Tibial artery (tissue), 4 donors: ENCODE measurements at regions not wholly inside any gene's neighbourhood (a gene's known extent, or its start where the extent isn't known, plus 50 kb on each side); places are given as distances from the start of the nearest gene placed in this dataset.

Experiments
- DNase-seq, 2 donors: peaks; one replicate each; pipeline ENCODE4 v3.0.0-alpha.2; 2019
- H3K27ac ChIP-seq, 2 donors: fragments of 200-600 bp; sonication (generic) in 1 of 2; 1 replicate in 1 of 2; 2 replicates in 1 of 2; pipeline ENCODE4 v1.5.1; 2018 to 2019; ENCODE audit warnings: mild to moderate bottlenecking in 1 of 2
- H3K27me3 ChIP-seq, 2 donors: fragments of 200-600 bp; sonication (generic) in 1 of 2; one replicate each; pipeline versions ENCODE4 v1.5.1 to v1.6.0; 2016 to 2019
- H3K36me3 ChIP-seq, 3 donors: fragments of 200-600 bp; sonication (generic) in 2 of 3; one replicate each; pipeline ENCODE4 v1.5.1; 2016 to 2019; ENCODE audit warnings: mild to moderate bottlenecking in 2 of 3
- H3K4me1 ChIP-seq, 4 donors: fragments of 200-600 bp; sonication (generic) in 2 of 4; 1 replicate in 3 of 4; 2 replicates in 1 of 4; pipeline ENCODE4 v1.5.1; 2016 to 2019
- H3K4me3 ChIP-seq, 2 donors: fragments of 200-600 bp; sonication (generic) in 1 of 2; 1 replicate in 1 of 2; 2 replicates in 1 of 2; pipeline ENCODE4 v1.5.1; 2018 to 2019; ENCODE audit warnings: mild to moderate bottlenecking in 2 of 2
- H3K9me3 ChIP-seq, 3 donors: fragments of 200-600 bp; sonication (generic) in 1 of 3; one replicate each; pipeline ENCODE4 v1.5.1; 2016 to 2019
- CTCF ChIP-seq, 2 experiments: fragments of 200-600 bp in 1 of 2; fragments of 450-650 bp in 1 of 2; IDR thresholded peaks; one replicate each; pipeline ENCODE4 v1.5.1; 2017 to 2019; ENCODE audit warnings: antibody characterized with exemption in 2 of 2, mild to moderate bottlenecking in 1 of 2, moderate library complexity in 1 of 2
- intact Hi-C: fragments of 100-400 bp; cut with DNase I; formaldehyde crosslinking; loops from one replicate; pipeline ENCODE4 v1.15.0; 2023; ENCODE audit warnings: low total_unique reads

- DNase-seq: no peak
- no peak overlapping the region for H3K27ac ChIP-seq
- H3K36me3 ChIP-seq: no peaks in the 10 kb centered on the region
- H3K27me3 ChIP-seq: no peaks in the 10 kb centered on the region
- TF ChIP-seq CTCF (IDR thresholded peaks at IDR 0.05): no peak
- H3K4me3 ChIP-seq: no peak overlapping the region
- H3K4me1 ChIP-seq: no peaks in the 10 kb centered on the region
- intact Hi-C loops: no loop called here
- no peaks in the 10 kb centered on the region for H3K9me3 ChIP-seq
Observed at GRCh38 chr9:73753171-73753570, 601.5 kb downstream of the ANXA1 start.

GRCh38 chr9:73761905-73762304 is 610.2 kb downstream of the ANXA1 start:
- intact Hi-C loops: no loop called here
- no peak overlapping the region for H3K4me3 ChIP-seq
- H3K27ac ChIP-seq: no peak overlapping the region
- H3K4me1 ChIP-seq: no peaks in the 10 kb centered on the region
- no peak for TF ChIP-seq CTCF (IDR thresholded peaks at IDR 0.05)
- H3K36me3 ChIP-seq: no peaks in the 10 kb centered on the region
- no peaks in the 10 kb centered on the region for H3K27me3 ChIP-seq
- no peak for DNase-seq
- H3K9me3 ChIP-seq: no peaks in the 10 kb centered on the region

- Histone ChIP-seq H3K36me3 (no peaks in the 10 kb centered on the region), H3K4me1 (no peaks in the 10 kb centered on the region), H3K27ac (no peak overlapping the region), H3K27me3 (no peaks in the 10 kb centered on the region), H3K9me3 (no peaks in the 10 kb centered on the region), H3K4me3 (no peak overlapping the region)
- intact Hi-C loops: no loop called here
- no peak for DNase-seq
- TF ChIP-seq CTCF (IDR thresholded peaks at IDR 0.05): no peak
Observed at GRCh38 chr9:73773896-73774295, 622.2 kb downstream of the ANXA1 start.

- intact Hi-C loops: no loop called here
- H3K9me3 ChIP-seq: no peaks in the 10 kb centered on the region
Observed at GRCh38 chr9:73775757-73776156, 624.1 kb downstream of the ANXA1 start.

GRCh38 chr9:73780916-73781315 is 629.3 kb downstream of the ANXA1 start:
- no peak for TF ChIP-seq CTCF (IDR thresholded peaks at IDR 0.05)
- Histone ChIP-seq H3K9me3 (peaks cover 0 to 8% (median 0%) of the 10 kb centered on the region in 3 donors), H3K27me3 (no peaks in the 10 kb centered on the region), H3K36me3 (no peaks in the 10 kb centered on the region), H3K4me1 (no peaks in the 10 kb centered on the region), H3K27ac (no peak overlapping the region), H3K4me3 (no peak overlapping the region)
- intact Hi-C loops: no loop called here
- DNase-seq: no peak

More at GRCh38 chr9:73775757-73776156, 624.1 kb downstream of the ANXA1 start:
- H3K4me1 ChIP-seq: no peaks in the 10 kb centered on the region
- H3K36me3 ChIP-seq: no peaks in the 10 kb centered on the region
- no peak overlapping the region for H3K4me3 ChIP-seq
- TF ChIP-seq CTCF (IDR thresholded peaks at IDR 0.05): no peak
- H3K27ac ChIP-seq: no peak overlapping the region
- H3K27me3 ChIP-seq: no peaks in the 10 kb centered on the region
- no peak for DNase-seq

GRCh38 chr9:73782166-73782565 is 630.5 kb downstream of the ANXA1 start:
- Histone ChIP-seq H3K36me3 (no peaks in the 10 kb centered on the region), H3K27me3 (no peaks in the 10 kb centered on the region), H3K4me3 (no peak overlapping the region), H3K9me3 (peaks cover 0 to 8% (median 0%) of the 10 kb centered on the region in 3 donors), H3K4me1 (no peaks in the 10 kb centered on the region), H3K27ac (no peak overlapping the region)
- intact Hi-C loops: no loop called here
- TF ChIP-seq CTCF (IDR thresholded peaks at IDR 0.05): no peak
- no peak for DNase-seq
